ENCODE measurements at regions not wholly inside any gene's neighbourhood (a gene's known extent, or its start where the extent isn't known, plus 50 kb on each side); places are given as distances from the start of the nearest gene placed in this dataset.

GRCh38 chr7:16234493-16235146, 186.7 kb downstream of the CRPPA start:
- intact Hi-C loops (cut with DNase I) = no loop called here
- DNase-seq (ENCODE audit: extremely low spot score in 2 of 2) = no peak

GRCh38 chr7:16233517-16233916, 187.8 kb downstream of the CRPPA start:
- intact Hi-C loops (cut with DNase I) = no loop called here
- H3K4me1 ChIP-seq = no peaks in the 10 kb centered on the region
- TF ChIP-seq POLR2AphosphoS5 (IDR thresholded peaks at IDR 0.05; ENCODE audit: insufficient read depth in 1 of 2, low read depth in 1 of 2) (no peak), POLR2A (IDR thresholded peaks at IDR 0.05) (no peak), CTCF (IDR thresholded peaks at IDR 0.05) (no peak)

More at GRCh38 chr7:16234493-16235146, 186.7 kb downstream of the CRPPA start:
- Histone ChIP-seq H3K36me3 (no peaks in the 10 kb centered on the region), H3K27me3 (no peaks in the 10 kb centered on the region), H3K9me3 (no peaks in the 10 kb centered on the region), H3K4me3 (no peak overlapping the region), H3K4me1 (no peaks in the 10 kb centered on the region), H3K27ac (no peak overlapping the region)
- no peak for TF ChIP-seq CTCF (IDR thresholded peaks at IDR 0.05)
- TF ChIP-seq POLR2A (IDR thresholded peaks at IDR 0.05) = no peak
- TF ChIP-seq POLR2AphosphoS5 (IDR thresholded peaks at IDR 0.05; ENCODE audit: insufficient read depth in 1 of 2, low read depth in 1 of 2) = no peak

GRCh38 chr7:16232273-16232672, 189.1 kb downstream of the CRPPA start:
- no peak overlapping the region for H3K4me3 ChIP-seq
- no peak for DNase-seq (ENCODE audit: extremely low spot score in 2 of 2)
- no peaks in the 10 kb centered on the region for H3K4me1 ChIP-seq
- H3K27ac ChIP-seq = no peak overlapping the region
- no peaks in the 10 kb centered on the region for H3K36me3 ChIP-seq
- no peaks in the 10 kb centered on the region for H3K9me3 ChIP-seq
- intact Hi-C loops (cut with DNase I) = no loop called here
- TF ChIP-seq POLR2AphosphoS5 (IDR thresholded peaks at IDR 0.05; ENCODE audit: insufficient read depth in 1 of 2, low read depth in 1 of 2) = no peak
- no peak for TF ChIP-seq POLR2A (IDR thresholded peaks at IDR 0.05)
- TF ChIP-seq CTCF (IDR thresholded peaks at IDR 0.05) = no peak
- H3K27me3 ChIP-seq = no peaks in the 10 kb centered on the region

More at GRCh38 chr7:16233517-16233916, 187.8 kb downstream of the CRPPA start:
- Histone ChIP-seq H3K27ac (no peak overlapping the region), H3K4me3 (no peak overlapping the region), H3K9me3 (no peaks in the 10 kb centered on the region), H3K36me3 (no peaks in the 10 kb centered on the region), H3K27me3 (no peaks in the 10 kb centered on the region)
- DNase-seq (ENCODE audit: extremely low spot score in 2 of 2) = no peak

GRCh38 chr7:16223963-16224707, 197.2 kb downstream of the CRPPA start:
- Histone ChIP-seq H3K4me3 (no peak overlapping the region), H3K36me3 (no peaks in the 10 kb centered on the region)
- intact Hi-C loops (cut with DNase I) = no loop called here

More at GRCh38 chr7:16223963-16224707, 197.2 kb downstream of the CRPPA start:
- no peak for TF ChIP-seq CTCF (IDR thresholded peaks at IDR 0.05)
- no peak for TF ChIP-seq POLR2A (IDR thresholded peaks at IDR 0.05)
- no peak for TF ChIP-seq POLR2AphosphoS5 (IDR thresholded peaks at IDR 0.05; ENCODE audit: insufficient read depth in 1 of 2, low read depth in 1 of 2)
- no peak for DNase-seq (ENCODE audit: extremely low spot score in 2 of 2)
- H3K27me3 ChIP-seq = no peaks in the 10 kb centered on the region
- H3K27ac ChIP-seq = no peak overlapping the region
- H3K9me3 ChIP-seq = no peaks in the 10 kb centered on the region
- no peaks in the 10 kb centered on the region for H3K4me1 ChIP-seq

Data from vagina (tissue), 2 donors.